ENCODE measurements at regions not wholly inside any gene's neighbourhood (a gene's known extent, or its start where the extent isn't known, plus 50 kb on each side); places are given as distances from the start of the nearest gene placed in this dataset.

- DNase-seq (ENCODE audit: low read depth), result no peak
- no peak for TF ChIP-seq CTCF (conservative IDR thresholded peaks at IDR 0.05; ENCODE audit: low read length)
- H3K4me3 ChIP-seq (ENCODE audit: low read length), result no peak overlapping the region
Measured at GRCh38 chr10:60497364-60497763, 107.7 kb upstream of the ANK3 start.

GRCh38 chr10:60496181-60496580, 106.5 kb upstream of the ANK3 start:
- DNase-seq (ENCODE audit: low read depth), result no peak
- no peak for TF ChIP-seq CTCF (conservative IDR thresholded peaks at IDR 0.05; ENCODE audit: low read length)
- H3K4me3 ChIP-seq (ENCODE audit: low read length), result no peak overlapping the region

- TF ChIP-seq CTCF (conservative IDR thresholded peaks at IDR 0.05; ENCODE audit: low read length), result no peak
- no peak overlapping the region for H3K4me3 ChIP-seq (ENCODE audit: low read length)
- DNase-seq (ENCODE audit: low read depth), result no peak
Measured at GRCh38 chr10:60495338-60496055, 105.8 kb upstream of the ANK3 start.

- no peak for DNase-seq (ENCODE audit: low read depth)
- TF ChIP-seq CTCF (conservative IDR thresholded peaks at IDR 0.05; ENCODE audit: low read length), result no peak
- no peak overlapping the region for H3K4me3 ChIP-seq (ENCODE audit: low read length)
Measured at GRCh38 chr10:60494774-60495173, 105.1 kb upstream of the ANK3 start.

- TF ChIP-seq CTCF (conservative IDR thresholded peaks at IDR 0.05; ENCODE audit: low read length), result no peak
- no peak for DNase-seq (ENCODE audit: low read depth)
Measured at GRCh38 chr10:60491162-60491561, 101.5 kb upstream of the ANK3 start.

GRCh38 chr10:60490013-60490412, 100.3 kb upstream of the ANK3 start:
- H3K4me3 ChIP-seq (ENCODE audit: low read length), result no peak overlapping the region
- TF ChIP-seq CTCF (conservative IDR thresholded peaks at IDR 0.05; ENCODE audit: low read length), result no peak
- no peak for DNase-seq (ENCODE audit: low read depth)

More at GRCh38 chr10:60491162-60491561, 101.5 kb upstream of the ANK3 start:
- no peak overlapping the region for H3K4me3 ChIP-seq (ENCODE audit: low read length)

GRCh38 chr10:60488111-60488669, 98.5 kb upstream of the ANK3 start:
- H3K4me3 ChIP-seq (ENCODE audit: low read length), result no peak overlapping the region
- TF ChIP-seq CTCF (conservative IDR thresholded peaks at IDR 0.05; ENCODE audit: low read length), result no peak
- DNase-seq (ENCODE audit: low read depth), result no peak

Data from AG10803 (cell line).